ENCODE measurements at regions not wholly inside any gene's neighbourhood (a gene's known extent, or its start where the extent isn't known, plus 50 kb on each side); places are given as distances from the start of the nearest gene placed in this dataset.

DNA sequence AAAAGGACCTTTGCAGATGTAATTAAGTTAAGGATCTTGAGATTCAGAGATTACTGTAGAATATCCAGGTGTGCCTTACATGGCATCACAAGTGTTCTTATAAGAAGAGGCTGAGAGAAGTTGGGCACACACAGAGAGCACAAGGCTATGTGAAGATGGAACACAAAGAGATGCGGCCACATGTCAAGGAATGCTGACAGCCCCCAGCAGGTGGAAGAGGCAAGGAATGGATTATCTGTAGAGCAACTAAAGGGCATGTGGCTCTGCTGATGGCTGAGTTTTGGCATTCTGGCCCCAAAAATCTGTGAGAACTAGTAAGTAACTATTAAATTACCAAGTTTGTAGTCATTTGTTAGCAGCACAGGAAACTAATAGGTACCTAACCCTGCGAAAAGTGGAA is 640.7 kb upstream of the PCDH15 start:
- dilution Hi-C loops (cut with MboI; ENCODE audit: extremely low pct_ligation_motif_present, low sequenced_read_pairs) = no loop called here
- TF ChIP-seq, protein P1, sequence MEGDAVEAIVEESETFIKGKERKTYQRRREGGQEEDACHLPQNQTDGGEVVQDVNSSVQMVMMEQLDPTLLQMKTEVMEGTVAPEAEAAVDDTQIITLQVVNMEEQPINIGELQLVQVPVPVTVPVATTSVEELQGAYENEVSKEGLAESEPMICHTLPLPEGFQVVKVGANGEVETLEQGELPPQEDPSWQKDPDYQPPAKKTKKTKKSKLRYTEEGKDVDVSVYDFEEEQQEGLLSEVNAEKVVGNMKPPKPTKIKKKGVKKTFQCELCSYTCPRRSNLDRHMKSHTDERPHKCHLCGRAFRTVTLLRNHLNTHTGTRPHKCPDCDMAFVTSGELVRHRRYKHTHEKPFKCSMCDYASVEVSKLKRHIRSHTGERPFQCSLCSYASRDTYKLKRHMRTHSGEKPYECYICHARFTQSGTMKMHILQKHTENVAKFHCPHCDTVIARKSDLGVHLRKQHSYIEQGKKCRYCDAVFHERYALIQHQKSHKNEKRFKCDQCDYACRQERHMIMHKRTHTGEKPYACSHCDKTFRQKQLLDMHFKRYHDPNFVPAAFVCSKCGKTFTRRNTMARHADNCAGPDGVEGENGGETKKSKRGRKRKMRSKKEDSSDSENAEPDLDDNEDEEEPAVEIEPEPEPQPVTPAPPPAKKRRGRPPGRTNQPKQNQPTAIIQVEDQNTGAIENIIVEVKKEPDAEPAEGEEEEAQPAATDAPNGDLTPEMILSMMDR (optimal IDR thresholded peaks at IDR 0.05 in 1 of 3, IDR thresholded peaks at IDR 0.05 in 1 of 3, conservative IDR thresholded peaks at IDR 0.05 in 1 of 3; ENCODE audit: extremely low read depth in 1 of 3, insufficient read depth in 2 of 3, low read length in 3 of 3) = no peak
- no peak for TF ChIP-seq EZH2 (IDR thresholded peaks at IDR 0.05; ENCODE audit: low read length)
- no peak for FAIRE-seq

DNA sequence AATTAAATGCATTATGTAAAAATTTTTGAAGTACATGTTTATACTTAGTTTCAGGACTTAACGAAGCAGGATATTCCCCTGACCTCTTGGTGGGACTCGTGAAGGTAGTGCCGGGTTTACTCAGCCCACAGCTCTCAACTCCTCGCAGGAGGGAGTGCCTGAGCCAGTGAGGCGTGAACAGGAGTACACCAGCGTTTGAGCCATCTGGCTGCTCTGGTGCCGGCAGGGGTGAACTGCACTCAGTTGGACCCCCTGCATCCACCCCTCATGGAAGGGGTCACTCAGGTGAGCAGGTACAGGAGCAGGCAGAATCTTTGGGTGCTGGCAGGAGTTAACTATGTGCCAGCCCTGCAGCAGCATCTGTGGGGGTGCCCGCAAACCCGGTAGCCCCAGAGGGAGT is 625.1 kb upstream of the PCDH15 start:
- H3K27ac ChIP-seq (ENCODE audit: control insufficient read depth, insufficient read depth, low read length) = no peak overlapping the region
- no peak for TF ChIP-seq EZH2 (IDR thresholded peaks at IDR 0.05; ENCODE audit: low read length)
- TF ChIP-seq, protein P1 (optimal IDR thresholded peaks at IDR 0.05 in 1 of 3, IDR thresholded peaks at IDR 0.05 in 1 of 3, conservative IDR thresholded peaks at IDR 0.05 in 1 of 3; ENCODE audit: extremely low read depth in 1 of 3, insufficient read depth in 2 of 3, low read length in 3 of 3) = no peak
- no peak for FAIRE-seq
- H3K27me3 ChIP-seq (ENCODE audit: control insufficient read depth, extremely low read depth, insufficient read depth, low read length) = no peaks in the 10 kb centered on the region
- H3K36me3 ChIP-seq (ENCODE audit: control insufficient read depth in 2 of 2, extremely low read depth in 1 of 2, insufficient read depth in 2 of 2, low read length in 2 of 2) = no peaks in the 10 kb centered on the region
- no peaks in the 10 kb centered on the region for H3K79me2 ChIP-seq (ENCODE audit: control insufficient read depth, insufficient read depth, low read length)
- dilution Hi-C loops (cut with MboI; ENCODE audit: extremely low pct_ligation_motif_present, low sequenced_read_pairs) = no loop called here
- no peak overlapping the region for H3K4me2 ChIP-seq (ENCODE audit: control insufficient read depth, extremely low read depth, insufficient read depth, low read depth, low read length)
- H3K4me1 ChIP-seq (ENCODE audit: control insufficient read depth, extremely low read depth, insufficient read depth, low read length) = no peaks in the 10 kb centered on the region
- no peaks in the 10 kb centered on the region for H3K9me1 ChIP-seq (ENCODE audit: control insufficient read depth, extremely low read depth, insufficient read depth, low read length)
- H2AFZ ChIP-seq (ENCODE audit: control insufficient read depth, low read length) = no peak overlapping the region
- H3K4me3 ChIP-seq (ENCODE audit: control insufficient read depth in 2 of 3, extremely low read depth in 1 of 3, insufficient read depth in 2 of 3, low read depth in 1 of 3, low read length in 3 of 3) = no peak overlapping the region
- H3K9me3 ChIP-seq (ENCODE audit: control insufficient read depth, low read depth, low read length) = no peaks in the 10 kb centered on the region
- H3K9ac ChIP-seq (ENCODE audit: control insufficient read depth, extremely low read depth, insufficient read depth, low read length) = no peak overlapping the region
- no peak for DNase-seq (ENCODE audit: low read depth, low spot score)
- H4K20me1 ChIP-seq (ENCODE audit: control insufficient read depth, extremely low read depth, insufficient read depth, low read length) = no peaks in the 10 kb centered on the region

More for the DNA sequence above, 640.7 kb upstream of the PCDH15 start:
- Histone ChIP-seq H3K4me1 (ENCODE audit: control insufficient read depth, extremely low read depth, insufficient read depth, low read length) (no peaks in the 10 kb centered on the region), H3K4me2 (ENCODE audit: control insufficient read depth, extremely low read depth, insufficient read depth, low read depth, low read length) (no peak overlapping the region), H3K27me3 (ENCODE audit: control insufficient read depth, extremely low read depth, insufficient read depth, low read length) (no peaks in the 10 kb centered on the region), H3K9me1 (ENCODE audit: control insufficient read depth, extremely low read depth, insufficient read depth, low read length) (no peaks in the 10 kb centered on the region), H3K4me3 (ENCODE audit: control insufficient read depth in 2 of 3, extremely low read depth in 1 of 3, insufficient read depth in 2 of 3, low read depth in 1 of 3, low read length in 3 of 3) (no peak overlapping the region), H3K9me3 (ENCODE audit: control insufficient read depth, low read depth, low read length) (no peaks in the 10 kb centered on the region), H4K20me1 (ENCODE audit: control insufficient read depth, extremely low read depth, insufficient read depth, low read length) (no peaks in the 10 kb centered on the region), H3K79me2 (ENCODE audit: control insufficient read depth, insufficient read depth, low read length) (no peaks in the 10 kb centered on the region), H3K27ac (ENCODE audit: control insufficient read depth, insufficient read depth, low read length) (no peak overlapping the region), H3K36me3 (ENCODE audit: control insufficient read depth in 2 of 2, extremely low read depth in 1 of 2, insufficient read depth in 2 of 2, low read length in 2 of 2) (no peaks in the 10 kb centered on the region), H2AFZ (ENCODE audit: control insufficient read depth, low read length) (no peak overlapping the region), H3K9ac (ENCODE audit: control insufficient read depth, extremely low read depth, insufficient read depth, low read length) (no peak overlapping the region)
- DNase-seq (ENCODE audit: low read depth, low spot score) = no peak
